WTC11 (cell line): ENCODE measurements at regions not wholly inside any gene's neighbourhood (a gene's known extent, or its start where the extent isn't known, plus 50 kb on each side); places are given as distances from the start of the nearest gene placed in this dataset.

Experiments
- ATAC-seq: fragments of 200-7000 bp; cut with Tn5 transposase; 2 replicates; pipeline ENCODE4 v1.10.0; 2021; ENCODE audit warnings: mild to moderate bottlenecking, moderate library complexity
- CTCF ChIA-PET: fragments of 300-600 bp; sonication (Branson Sonifier 250); formaldehyde crosslinking; loops from one replicate; lab custom pipeline; 2021; ENCODE audit warnings: antibody characterized with exemption; lab: Charles Lee
- POLR2A ChIA-PET: fragments of 350-600 bp; sonication (Branson Sonifier 250); formaldehyde crosslinking; loops from one replicate; lab custom pipeline; 2021; ENCODE audit warnings: antibody characterized with exemption; lab: Charles Lee
- DNase-seq: peaks from one replicate; pipeline ENCODE4 v3.0.0; 2021; ENCODE audit warnings: low spot score
- H3K27ac Mint-ChIP-seq: 2 replicates; pipeline ENCODE4 v1.8.0; 2021; ENCODE audit warnings: mixed read lengths
- H3K27me3 Mint-ChIP-seq: 2 replicates; pipeline ENCODE4 v1.8.0; 2021; ENCODE audit warnings: low read depth, mild to moderate bottlenecking, moderate library complexity, mixed read lengths
- H3K36me3 Mint-ChIP-seq: 2 replicates; pipeline ENCODE4 v1.8.0; 2021; ENCODE audit warnings: mixed read lengths
- H3K4me1 Mint-ChIP-seq: 2 replicates; pipeline ENCODE4 v1.8.0; 2022; ENCODE audit warnings: mixed read lengths
- H3K4me3 Mint-ChIP-seq: 2 replicates; pipeline ENCODE4 v1.8.0; 2021; ENCODE audit warnings: mild to moderate bottlenecking, moderate library complexity, mixed read lengths
- H3K9me3 Mint-ChIP-seq: 2 replicates; pipeline ENCODE4 v1.8.0; 2021; ENCODE audit warnings: mixed read lengths
- ARID4B ChIP-seq: sonication (generic); formaldehyde crosslinking; IDR thresholded peaks from 2 replicates; pipeline ENCODE4 v1.8.0; 2023; ENCODE audit warnings: missing genetic modification reagents, mild to moderate bottlenecking, borderline replicate concordance
- ERG ChIP-seq: fragments of 250-450 bp; sonication (Bioruptor Pico); IDR thresholded peaks from 2 replicates; pipeline ENCODE4 v1.8.0; 2021; ENCODE audit warnings: mild to moderate bottlenecking
- GABPB1 ChIP-seq: sonication (generic); formaldehyde crosslinking; IDR thresholded peaks from 2 replicates; pipeline ENCODE4 v1.8.1; 2023; ENCODE audit warnings: mild to moderate bottlenecking, missing genetic modification reagents
- GTF2I ChIP-seq: fragments of 250-450 bp; sonication (Bioruptor Pico); conservative IDR thresholded peaks from 2 replicates; pipeline ENCODE4 v1.4.0; 2021; ENCODE audit warnings: mild to moderate bottlenecking
- KAT7 ChIP-seq: sonication (generic); formaldehyde crosslinking; IDR thresholded peaks from 2 replicates; pipeline ENCODE4 v1.8.1; 2023; ENCODE audit warnings: missing genetic modification reagents, mild to moderate bottlenecking, borderline replicate concordance
- TF ChIP-seq, protein P1 (sequence below): fragments of 250-450 bp; sonication (Bioruptor Pico); IDR thresholded peaks from 2 replicates; pipeline ENCODE4 v1.9.0; 2021; ENCODE audit warnings: mild to moderate bottlenecking
- TF ChIP-seq, protein P2 (sequence below): sonication (generic); formaldehyde crosslinking; IDR thresholded peaks from 2 replicates; pipeline ENCODE4 v1.8.1; 2022; ENCODE audit warnings: low read depth, mild to moderate bottlenecking, moderate library complexity, missing genetic modification reagents, borderline replicate concordance
- TF ChIP-seq, protein P3 (sequence below): sonication (generic); formaldehyde crosslinking; IDR thresholded peaks from 2 replicates; pipeline ENCODE4 v1.8.1; 2023; ENCODE audit warnings: mild to moderate bottlenecking, missing genetic modification reagents

DNA sequence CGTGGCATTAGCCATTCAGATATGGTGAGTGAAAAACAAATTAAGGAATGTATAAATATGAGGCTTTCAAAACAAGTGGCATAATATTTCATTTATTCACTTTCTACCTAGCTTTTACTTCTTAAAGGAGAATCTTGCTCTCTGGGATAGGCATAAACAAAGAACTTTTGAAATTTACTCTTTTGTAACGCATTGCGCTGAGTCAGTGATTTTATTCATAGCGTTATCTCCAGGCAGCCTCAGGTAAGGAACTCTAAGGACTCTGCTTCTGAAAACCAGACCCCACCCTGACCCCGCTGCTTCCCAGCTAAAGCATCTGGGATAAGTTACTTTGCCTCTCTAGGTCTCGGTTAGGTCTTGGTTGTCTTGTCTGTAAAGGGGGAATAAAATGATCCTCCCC is 234.7 kb downstream of the MYLK4 start (continued):
- no peak for TF ChIP-seq ARID4B (CRISPR knock-in tag)
- TF ChIP-seq, protein P1, sequence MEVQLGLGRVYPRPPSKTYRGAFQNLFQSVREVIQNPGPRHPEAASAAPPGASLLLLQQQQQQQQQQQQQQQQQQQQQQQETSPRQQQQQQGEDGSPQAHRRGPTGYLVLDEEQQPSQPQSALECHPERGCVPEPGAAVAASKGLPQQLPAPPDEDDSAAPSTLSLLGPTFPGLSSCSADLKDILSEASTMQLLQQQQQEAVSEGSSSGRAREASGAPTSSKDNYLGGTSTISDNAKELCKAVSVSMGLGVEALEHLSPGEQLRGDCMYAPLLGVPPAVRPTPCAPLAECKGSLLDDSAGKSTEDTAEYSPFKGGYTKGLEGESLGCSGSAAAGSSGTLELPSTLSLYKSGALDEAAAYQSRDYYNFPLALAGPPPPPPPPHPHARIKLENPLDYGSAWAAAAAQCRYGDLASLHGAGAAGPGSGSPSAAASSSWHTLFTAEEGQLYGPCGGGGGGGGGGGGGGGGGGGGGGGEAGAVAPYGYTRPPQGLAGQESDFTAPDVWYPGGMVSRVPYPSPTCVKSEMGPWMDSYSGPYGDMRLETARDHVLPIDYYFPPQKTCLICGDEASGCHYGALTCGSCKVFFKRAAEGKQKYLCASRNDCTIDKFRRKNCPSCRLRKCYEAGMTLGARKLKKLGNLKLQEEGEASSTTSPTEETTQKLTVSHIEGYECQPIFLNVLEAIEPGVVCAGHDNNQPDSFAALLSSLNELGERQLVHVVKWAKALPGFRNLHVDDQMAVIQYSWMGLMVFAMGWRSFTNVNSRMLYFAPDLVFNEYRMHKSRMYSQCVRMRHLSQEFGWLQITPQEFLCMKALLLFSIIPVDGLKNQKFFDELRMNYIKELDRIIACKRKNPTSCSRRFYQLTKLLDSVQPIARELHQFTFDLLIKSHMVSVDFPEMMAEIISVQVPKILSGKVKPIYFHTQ (CRISPR knock-in tag) = no peak
- TF ChIP-seq, protein P2, sequence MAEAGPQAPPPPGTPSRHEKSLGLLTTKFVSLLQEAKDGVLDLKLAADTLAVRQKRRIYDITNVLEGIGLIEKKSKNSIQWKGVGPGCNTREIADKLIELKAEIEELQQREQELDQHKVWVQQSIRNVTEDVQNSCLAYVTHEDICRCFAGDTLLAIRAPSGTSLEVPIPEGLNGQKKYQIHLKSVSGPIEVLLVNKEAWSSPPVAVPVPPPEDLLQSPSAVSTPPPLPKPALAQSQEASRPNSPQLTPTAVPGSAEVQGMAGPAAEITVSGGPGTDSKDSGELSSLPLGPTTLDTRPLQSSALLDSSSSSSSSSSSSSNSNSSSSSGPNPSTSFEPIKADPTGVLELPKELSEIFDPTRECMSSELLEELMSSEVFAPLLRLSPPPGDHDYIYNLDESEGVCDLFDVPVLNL (CRISPR knock-in tag) = no peak
- no peak for TF ChIP-seq GTF2I (CRISPR knock-in tag)
- no peak for TF ChIP-seq KAT7 (CRISPR knock-in tag)

GRCh38 chr6:2514965-2515543 is 235.7 kb downstream of the MYLK4 start:
- ChIA-PET CTCF (interaction anchor here (1.1 to 1.2 kb wide), 2 partner anchors 9 to 119 kb away, joined by 3 read pairs; no protein-coding TSS in a partner anchor), POLR2A (no interaction called here)
- 0 out of 2 replicates have a peak overlapping the region, but pooled peaks have one; percentile 36 for H3K27ac Mint-ChIP-seq
- no peaks in the 10 kb centered on the region for H3K27me3 Mint-ChIP-seq
- DNase-seq (no peak), ATAC-seq (no peak)
- no peak overlapping the region for H3K4me3 Mint-ChIP-seq
- peaks cover 3% of the 10 kb centered on the region; the same call in 1 of the 2 replicates for H3K36me3 Mint-ChIP-seq
- H3K9me3 Mint-ChIP-seq = peaks cover 12% of the 10 kb centered on the region
- peaks cover 3% of the 10 kb centered on the region; the same call in 1 of the 2 replicates for H3K4me1 Mint-ChIP-seq
- TF ChIP-seq, protein P3, sequence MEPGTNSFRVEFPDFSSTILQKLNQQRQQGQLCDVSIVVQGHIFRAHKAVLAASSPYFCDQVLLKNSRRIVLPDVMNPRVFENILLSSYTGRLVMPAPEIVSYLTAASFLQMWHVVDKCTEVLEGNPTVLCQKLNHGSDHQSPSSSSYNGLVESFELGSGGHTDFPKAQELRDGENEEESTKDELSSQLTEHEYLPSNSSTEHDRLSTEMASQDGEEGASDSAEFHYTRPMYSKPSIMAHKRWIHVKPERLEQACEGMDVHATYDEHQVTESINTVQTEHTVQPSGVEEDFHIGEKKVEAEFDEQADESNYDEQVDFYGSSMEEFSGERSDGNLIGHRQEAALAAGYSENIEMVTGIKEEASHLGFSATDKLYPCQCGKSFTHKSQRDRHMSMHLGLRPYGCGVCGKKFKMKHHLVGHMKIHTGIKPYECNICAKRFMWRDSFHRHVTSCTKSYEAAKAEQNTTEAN (CRISPR knock-in tag) = no peak
- TF ChIP-seq GABPB1 = peak; percentile 70; the same call in 1 of the 2 replicates

- H3K9me3 Mint-ChIP-seq = peaks cover 9% of the 10 kb centered on the region
- no peak overlapping the region for H3K27ac Mint-ChIP-seq
- no peak for TF ChIP-seq ERG (CRISPR knock-in tag)
- H3K4me3 Mint-ChIP-seq = no peak overlapping the region
- H3K4me1 Mint-ChIP-seq = peaks cover 3% of the 10 kb centered on the region; the same call in 1 of the 2 replicates
- H3K27me3 Mint-ChIP-seq = no peaks in the 10 kb centered on the region
- H3K36me3 Mint-ChIP-seq = no peaks in the 10 kb centered on the region
- ATAC-seq (no peak), DNase-seq (no peak)
- CTCF ChIA-PET = no interaction called here
- POLR2A ChIA-PET = no interaction called here
Observed at GRCh38 chr6:2512802-2513201, 237.9 kb downstream of the MYLK4 start.
